ENCODE measurements at regions not wholly inside any gene's neighbourhood (a gene's known extent, or its start where the extent isn't known, plus 50 kb on each side); places are given as distances from the start of the nearest gene placed in this dataset.

DNA sequence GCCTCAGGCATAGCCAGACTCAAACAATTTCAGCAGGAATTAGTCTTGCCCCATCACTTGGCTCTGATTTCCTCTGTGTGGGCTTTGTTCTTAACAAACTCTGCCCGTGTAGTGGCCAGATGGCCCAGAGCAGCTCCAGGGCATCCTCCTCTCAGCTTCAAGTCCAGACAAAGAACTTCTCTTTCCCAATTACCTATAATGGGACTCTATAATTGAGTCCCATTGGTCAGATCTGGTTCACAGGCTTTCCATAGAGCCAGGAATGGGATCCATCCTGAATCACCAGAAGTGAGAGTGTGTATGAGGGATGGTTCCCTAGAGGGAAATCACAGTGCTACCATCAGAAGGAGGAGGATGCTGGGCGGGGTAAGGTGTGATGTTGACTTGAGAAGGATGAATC, 515.8 kb downstream of the KIF4B start:
- Mint-ChIP-seq H3K9me3 (peaks cover 55% of the 10 kb centered on the region), H3K4me1 (ENCODE audit: low read depth) (no peaks in the 10 kb centered on the region), H3K4me3 (no peak overlapping the region), H3K27ac (no peak overlapping the region), H3K27me3 (ENCODE audit: insufficient read depth) (no peaks in the 10 kb centered on the region; the same call in 1 of the 2 replicates), H3K36me3 (ENCODE audit: low read depth) (0 out of 2 replicates have a peak, but pooled peaks cover 5% of the 10 kb centered on the region)
- TF ChIP-seq, protein P1, sequence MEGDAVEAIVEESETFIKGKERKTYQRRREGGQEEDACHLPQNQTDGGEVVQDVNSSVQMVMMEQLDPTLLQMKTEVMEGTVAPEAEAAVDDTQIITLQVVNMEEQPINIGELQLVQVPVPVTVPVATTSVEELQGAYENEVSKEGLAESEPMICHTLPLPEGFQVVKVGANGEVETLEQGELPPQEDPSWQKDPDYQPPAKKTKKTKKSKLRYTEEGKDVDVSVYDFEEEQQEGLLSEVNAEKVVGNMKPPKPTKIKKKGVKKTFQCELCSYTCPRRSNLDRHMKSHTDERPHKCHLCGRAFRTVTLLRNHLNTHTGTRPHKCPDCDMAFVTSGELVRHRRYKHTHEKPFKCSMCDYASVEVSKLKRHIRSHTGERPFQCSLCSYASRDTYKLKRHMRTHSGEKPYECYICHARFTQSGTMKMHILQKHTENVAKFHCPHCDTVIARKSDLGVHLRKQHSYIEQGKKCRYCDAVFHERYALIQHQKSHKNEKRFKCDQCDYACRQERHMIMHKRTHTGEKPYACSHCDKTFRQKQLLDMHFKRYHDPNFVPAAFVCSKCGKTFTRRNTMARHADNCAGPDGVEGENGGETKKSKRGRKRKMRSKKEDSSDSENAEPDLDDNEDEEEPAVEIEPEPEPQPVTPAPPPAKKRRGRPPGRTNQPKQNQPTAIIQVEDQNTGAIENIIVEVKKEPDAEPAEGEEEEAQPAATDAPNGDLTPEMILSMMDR (IDR thresholded peaks at IDR 0.05), result no peak
- no peak for DNase-seq

DNA sequence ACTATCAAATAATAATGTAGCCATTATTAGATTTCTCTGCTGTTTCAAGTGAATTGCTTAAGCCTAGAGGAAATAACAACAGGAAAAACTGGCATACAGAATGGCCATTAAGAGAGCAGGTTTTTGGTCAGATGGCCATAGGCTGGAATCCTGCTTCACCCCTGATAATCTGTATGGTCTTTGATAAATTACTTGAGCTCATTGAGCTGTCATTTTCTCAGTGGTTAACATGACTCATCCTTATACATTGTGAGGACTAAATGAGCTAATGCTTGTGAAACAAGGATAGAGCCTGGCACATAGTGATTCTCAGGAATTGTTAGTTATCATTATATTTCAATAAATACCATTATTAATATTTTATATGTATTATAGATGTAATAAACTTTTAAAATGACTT, 516.5 kb downstream of the KIF4B start:
- Mint-ChIP-seq H3K27ac (no peak overlapping the region), H3K4me1 (ENCODE audit: low read depth) (no peaks in the 10 kb centered on the region), H3K27me3 (ENCODE audit: insufficient read depth) (no peaks in the 10 kb centered on the region; the same call in 1 of the 2 replicates)

DNA sequence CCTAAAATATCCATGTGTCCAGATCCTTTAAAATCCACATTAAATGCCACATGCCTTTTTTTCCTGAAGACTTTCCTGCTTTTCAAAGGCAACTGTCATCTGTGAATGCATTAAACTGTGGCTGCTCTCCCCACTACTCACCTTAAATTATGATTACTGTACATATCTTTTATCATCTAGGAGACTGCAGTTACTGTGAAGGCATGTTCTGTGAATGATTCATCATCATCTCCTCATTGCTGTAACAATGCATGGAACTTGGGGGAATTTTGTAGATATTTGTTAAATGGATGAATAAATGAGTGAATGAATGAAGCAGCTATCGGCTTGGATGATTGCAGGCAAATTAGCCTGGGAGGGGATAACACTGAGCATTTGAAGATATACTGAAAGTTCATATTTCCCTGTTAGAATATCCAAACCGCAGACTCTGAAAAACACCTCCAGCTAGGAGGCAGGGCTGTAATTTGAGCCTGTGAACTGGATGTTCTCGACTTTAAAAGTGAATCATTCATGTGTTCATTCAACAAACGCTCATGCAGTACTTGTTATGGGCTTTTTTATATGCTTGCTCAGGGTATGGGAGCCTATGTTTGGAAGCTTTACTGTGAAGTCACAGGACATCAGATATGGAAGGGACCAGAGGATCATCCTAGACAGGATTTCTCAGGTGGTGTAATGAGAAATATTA, 519.2 kb downstream of the KIF4B start:
- no peak for DNase-seq
- H3K9me3 Mint-ChIP-seq, result peaks cover 36% of the 10 kb centered on the region

More for the DNA sequence above, 516.5 kb downstream of the KIF4B start:
- H3K4me3 Mint-ChIP-seq, result no peak overlapping the region
- H3K9me3 Mint-ChIP-seq, result peaks cover 51% of the 10 kb centered on the region
- no peak for DNase-seq
- 0 out of 2 replicates have a peak, but pooled peaks cover 5% of the 10 kb centered on the region for H3K36me3 Mint-ChIP-seq (ENCODE audit: low read depth)
- TF ChIP-seq, protein P1 (IDR thresholded peaks at IDR 0.05), result no peak

DNA sequence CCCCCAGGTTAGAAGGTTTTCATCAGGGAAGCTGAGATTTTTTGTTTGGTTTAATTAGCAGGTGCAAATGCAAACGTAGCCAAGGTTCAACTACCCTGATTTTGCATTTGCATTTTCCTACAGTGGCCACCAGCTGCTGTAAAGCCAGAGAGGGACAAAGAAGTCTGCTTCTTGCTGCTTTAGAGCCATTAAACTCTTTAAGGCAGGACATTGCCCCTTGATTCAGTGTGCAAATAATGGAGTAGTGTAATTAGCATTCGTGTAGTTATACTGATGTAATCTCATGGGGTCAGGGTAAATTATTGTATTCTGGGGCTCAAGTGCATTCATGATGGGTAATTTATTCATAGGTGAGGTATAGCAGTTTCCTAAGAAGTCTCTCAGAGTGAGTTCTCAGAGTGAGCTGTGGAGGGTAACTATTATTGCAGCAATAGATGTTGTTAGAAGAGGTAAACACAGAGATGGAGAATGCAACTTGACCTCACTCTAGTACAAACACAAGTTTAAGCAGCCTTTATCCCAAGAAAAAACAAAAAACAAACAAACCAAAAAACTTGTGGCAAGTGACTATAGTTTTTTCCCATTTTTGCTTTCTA, 526.5 kb downstream of the KIF4B start:
- H3K27me3 Mint-ChIP-seq (ENCODE audit: insufficient read depth), result no peaks in the 10 kb centered on the region
- H3K4me1 Mint-ChIP-seq (ENCODE audit: low read depth), result no peaks in the 10 kb centered on the region
- peaks cover 27% of the 10 kb centered on the region for H3K9me3 Mint-ChIP-seq
- no peak overlapping the region for H3K27ac Mint-ChIP-seq
- no peak for DNase-seq
- TF ChIP-seq, protein P1 (IDR thresholded peaks at IDR 0.05), result no peak
- H3K36me3 Mint-ChIP-seq (ENCODE audit: low read depth), result no peaks in the 10 kb centered on the region
- no peak overlapping the region for H3K4me3 Mint-ChIP-seq

More for the DNA sequence above, 519.2 kb downstream of the KIF4B start:
- H3K36me3 Mint-ChIP-seq (ENCODE audit: low read depth), result 0 out of 2 replicates have a peak, but pooled peaks cover 3% of the 10 kb centered on the region
- no peaks in the 10 kb centered on the region for H3K4me1 Mint-ChIP-seq (ENCODE audit: low read depth)
- H3K4me3 Mint-ChIP-seq, result no peak overlapping the region
- no peaks in the 10 kb centered on the region for H3K27me3 Mint-ChIP-seq (ENCODE audit: insufficient read depth)
- TF ChIP-seq, protein P1 (IDR thresholded peaks at IDR 0.05), result no peak
- no peak overlapping the region for H3K27ac Mint-ChIP-seq

DNA sequence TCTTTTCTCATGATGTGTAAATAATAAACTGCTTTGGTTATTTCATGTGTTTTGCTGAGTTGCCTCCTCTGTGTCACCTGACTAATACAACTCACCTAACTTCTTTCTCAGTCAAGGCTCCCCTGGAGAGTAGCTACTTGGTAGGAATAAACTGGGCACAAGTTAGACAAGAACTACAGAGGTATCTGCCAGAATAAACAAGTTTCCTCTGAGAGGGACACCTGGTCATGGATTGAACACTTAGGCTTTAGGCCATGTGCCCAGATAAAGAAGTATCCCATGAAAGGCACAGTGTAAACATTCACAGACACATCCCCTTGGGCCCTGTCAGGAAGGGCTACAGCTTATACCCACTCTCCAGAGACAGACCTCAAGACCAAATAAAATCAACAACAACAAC, 532.5 kb downstream of the KIF4B start:
- Mint-ChIP-seq H3K4me1 (ENCODE audit: low read depth) (no peaks in the 10 kb centered on the region), H3K9me3 (peaks cover 59% of the 10 kb centered on the region), H3K27ac (no peak overlapping the region), H3K36me3 (ENCODE audit: low read depth) (0 out of 2 replicates have a peak, but pooled peaks cover 14% of the 10 kb centered on the region), H3K27me3 (ENCODE audit: insufficient read depth) (no peaks in the 10 kb centered on the region), H3K4me3 (no peak overlapping the region)
- TF ChIP-seq, protein P1 (IDR thresholded peaks at IDR 0.05), result no peak
- no peak for DNase-seq
